Ammon's horn (tissue), 1 donor: ENCODE measurements at regions not wholly inside any gene's neighbourhood (a gene's known extent, or its start where the extent isn't known, plus 50 kb on each side); places are given as distances from the start of the nearest gene placed in this dataset.
A peak's percentile ranks its signal among the peaks of the same experiment; 100 is the strongest.

Experiments used
- DNase-seq: peaks from one replicate; pipeline ENCODE4 v3.0.0-alpha.2; 2016; ENCODE audit warnings: low spot score

DNA sequence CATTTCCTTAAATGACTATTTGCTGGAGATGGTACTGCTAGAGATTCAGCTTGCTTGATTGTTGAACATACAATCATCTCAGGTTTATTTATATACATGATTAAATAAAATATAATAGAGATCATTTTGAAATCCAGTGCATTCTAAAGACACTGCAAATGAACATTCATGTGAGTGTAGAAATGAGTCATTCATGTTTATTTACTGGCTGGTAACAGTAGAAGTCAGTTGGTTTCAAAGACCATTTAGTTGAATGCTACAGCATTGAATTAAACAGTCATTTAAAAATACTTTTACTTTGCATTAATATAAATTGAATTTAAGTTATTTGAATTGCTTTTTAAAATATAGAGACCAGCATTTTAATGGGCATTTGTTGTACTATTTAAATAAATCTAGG lies 551.9 kb upstream of the GOLIM4 start:
- DNase-seq = no peak

DNA sequence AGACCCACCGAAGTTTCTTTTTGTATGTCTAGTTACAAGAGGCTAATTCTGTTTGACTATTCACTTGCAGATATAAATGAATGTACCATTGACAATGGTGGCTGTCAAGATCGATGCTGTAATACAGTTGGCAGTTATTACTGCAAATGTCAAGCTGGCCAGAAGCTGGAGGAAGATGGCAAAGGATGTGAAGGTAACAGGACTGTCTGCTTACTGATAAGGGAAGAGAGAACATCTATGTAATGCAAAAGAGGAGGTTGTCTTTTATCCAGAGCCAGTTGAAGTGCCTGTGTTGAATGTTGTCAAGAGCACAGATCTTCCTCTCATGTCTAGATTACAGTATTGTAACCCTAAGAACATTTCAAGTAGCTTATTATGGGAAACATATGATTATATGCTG lies 549.5 kb upstream of the GOLIM4 start:
- no peak for DNase-seq

DNA sequence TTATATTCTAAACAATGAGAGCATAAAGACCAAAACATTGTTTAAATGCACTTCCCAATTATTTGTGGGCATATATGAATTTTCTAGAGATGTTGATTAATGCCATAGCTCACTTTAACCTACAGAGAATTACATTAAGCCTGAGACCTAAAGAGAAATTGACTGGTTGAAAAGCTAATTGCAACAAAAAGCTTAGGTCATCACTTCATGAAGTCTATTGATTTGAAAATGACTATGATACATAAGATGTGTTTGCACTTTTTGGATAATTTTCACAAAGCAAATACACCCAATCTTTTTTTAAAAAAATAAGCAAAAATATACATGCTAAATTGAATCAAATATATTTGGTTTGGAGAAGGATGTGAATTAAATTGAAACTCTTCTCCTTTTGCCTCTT lies 532.8 kb upstream of the GOLIM4 start:
- DNase-seq = no peak

DNA sequence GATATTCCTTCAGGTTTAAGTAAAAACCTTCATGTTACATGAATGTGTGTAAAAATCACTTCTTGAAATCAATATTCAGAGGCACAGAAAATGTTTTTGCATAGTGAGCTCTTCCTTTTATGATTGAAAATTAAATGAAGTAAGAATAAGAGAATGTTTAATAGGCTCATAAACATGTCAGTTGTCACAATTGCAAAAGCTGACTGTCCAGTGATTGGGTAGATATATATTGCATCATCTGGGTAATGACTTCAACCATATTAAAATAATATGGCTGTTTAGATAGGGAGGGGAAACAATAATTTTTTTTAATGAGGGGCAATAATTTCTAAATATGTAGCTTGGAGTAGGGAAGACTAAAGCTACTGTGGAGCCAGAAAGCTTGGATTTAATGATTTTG lies 529.8 kb upstream of the GOLIM4 start:
- DNase-seq = no peak

DNA sequence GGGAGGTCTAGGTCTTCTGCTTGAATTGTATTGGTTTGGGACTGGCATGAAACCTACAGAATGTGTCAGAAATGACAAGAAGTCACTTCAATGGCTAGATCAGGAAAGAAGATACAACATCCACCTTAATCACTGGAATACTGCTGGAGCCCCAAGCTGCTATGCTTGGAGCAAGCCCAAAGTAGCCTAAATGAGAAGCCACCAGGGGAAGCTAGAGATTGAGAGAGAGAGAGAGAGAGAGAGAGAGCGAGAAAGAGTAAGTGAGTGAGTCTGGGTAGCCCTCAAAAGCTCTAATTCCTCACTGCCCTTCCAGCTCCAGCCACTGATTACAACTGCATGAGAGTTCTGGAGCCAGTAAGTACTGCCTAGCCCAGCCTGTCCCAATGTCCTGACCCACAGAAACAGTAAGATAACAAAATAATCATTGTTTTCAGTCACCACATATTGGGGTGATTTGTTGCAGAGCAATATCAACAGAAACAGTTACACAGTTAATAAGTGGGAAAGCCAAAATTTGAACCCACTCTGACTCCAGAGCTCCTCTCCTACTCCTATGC lies 529.2 kb upstream of the GOLIM4 start:
- no peak for DNase-seq

DNA sequence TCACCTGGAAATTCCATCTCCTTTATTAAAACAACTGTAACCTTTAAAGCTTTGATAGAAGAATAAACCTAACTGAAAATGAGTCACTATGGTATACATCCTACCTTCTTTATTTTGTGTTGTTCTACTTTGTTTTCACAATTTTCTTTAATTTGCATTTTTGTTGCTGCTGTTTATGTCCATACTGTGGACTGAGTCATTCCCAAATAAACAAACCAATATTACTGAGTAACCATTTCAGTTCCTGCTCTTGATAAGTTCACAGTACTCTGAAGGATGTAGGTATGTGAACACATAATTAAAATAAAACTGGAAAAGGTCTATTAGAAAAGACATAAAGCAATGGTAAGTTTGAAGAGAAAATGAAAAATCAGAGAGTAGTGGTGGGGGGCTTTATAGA lies 528.5 kb upstream of the GOLIM4 start:
- DNase-seq = no peak

DNA sequence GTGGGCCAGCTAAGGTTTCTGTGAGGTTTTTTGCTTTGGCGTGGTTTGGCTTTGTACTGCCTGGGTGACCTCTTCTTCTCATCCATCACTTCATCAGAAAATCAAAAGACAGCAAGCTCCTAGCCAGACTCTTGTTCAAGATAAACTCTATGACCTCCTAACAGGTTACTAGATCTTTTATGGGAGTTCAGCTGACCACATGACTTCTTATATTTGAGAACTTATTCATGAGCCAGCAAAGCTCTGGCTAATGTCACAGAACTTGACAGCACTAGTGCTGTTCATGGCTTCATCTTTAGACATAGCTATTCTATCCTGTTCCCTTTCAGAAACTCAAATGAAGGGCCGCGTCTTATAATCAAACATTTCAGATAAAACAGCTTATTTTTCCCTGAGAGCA lies 527.1 kb upstream of the GOLIM4 start:
- DNase-seq = no peak

DNA sequence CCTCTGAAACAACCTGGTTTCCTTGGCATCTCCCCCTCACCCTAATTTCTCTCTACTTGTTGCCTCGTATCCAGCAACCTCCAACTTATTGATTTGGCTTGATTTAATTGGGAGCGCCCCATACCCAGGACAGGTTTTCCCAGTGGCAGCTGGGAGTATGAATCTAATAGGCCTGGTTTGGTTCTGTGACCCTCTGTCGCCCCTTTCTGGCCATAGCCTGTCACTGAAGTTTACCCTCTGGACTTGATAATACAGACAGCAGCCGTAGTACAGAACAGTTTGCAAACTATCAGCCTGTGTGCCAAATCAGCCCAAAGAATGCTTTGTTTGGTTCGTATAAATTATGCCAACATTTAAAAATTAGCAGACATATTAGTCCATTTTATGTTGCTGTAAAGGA lies 525.1 kb upstream of the GOLIM4 start:
- DNase-seq = peak; percentile 54

DNA sequence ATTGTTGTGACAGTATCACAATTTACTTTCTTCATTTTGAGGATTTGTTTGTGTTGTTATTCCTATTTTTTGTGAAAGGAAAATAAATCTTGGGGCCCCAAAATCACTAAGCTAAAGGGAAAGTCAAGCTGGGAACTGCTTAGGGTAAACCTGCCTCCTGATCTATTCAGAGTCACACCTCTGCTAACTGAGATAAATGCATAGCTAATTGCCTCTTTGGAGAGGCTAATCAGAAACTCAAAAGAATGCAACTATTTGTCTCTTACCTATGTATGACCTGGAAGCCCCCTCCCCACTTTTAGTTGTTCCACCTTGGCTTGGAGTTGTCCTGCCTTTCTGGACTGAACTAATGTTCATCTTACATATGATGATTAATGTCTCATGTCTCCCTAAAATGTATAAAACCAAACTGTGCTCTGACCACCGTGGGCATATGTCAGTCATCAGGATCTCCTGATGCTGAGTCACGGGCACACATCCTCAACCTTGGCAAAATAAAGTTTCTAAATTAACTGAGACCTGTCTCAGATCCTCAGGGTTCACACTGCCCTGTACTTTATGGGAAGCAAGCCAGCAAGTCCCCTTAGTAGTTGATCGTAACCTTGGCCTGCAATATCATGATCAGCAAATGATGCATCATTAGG lies 523.2 kb upstream of the GOLIM4 start:
- no peak for DNase-seq

DNA sequence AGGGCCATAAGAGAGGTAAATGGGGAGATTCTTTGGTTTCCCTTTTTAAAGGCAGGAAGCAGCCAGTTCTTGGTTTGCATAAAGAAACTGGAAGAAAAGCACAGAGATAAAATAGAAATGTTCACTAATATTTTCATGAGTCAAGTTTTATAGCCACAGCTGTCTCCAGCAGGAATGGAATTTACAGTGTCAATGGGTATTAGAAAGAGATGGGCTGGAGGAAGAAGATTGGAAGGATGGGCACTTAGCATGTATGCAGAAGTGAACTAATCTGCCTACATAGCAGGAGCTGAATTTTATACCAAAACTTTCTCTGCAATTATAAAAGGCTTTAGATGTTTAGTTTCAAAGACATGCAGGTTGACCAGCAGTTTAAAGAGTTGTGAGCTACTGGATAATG lies 521.9 kb upstream of the GOLIM4 start:
- no peak for DNase-seq

DNA sequence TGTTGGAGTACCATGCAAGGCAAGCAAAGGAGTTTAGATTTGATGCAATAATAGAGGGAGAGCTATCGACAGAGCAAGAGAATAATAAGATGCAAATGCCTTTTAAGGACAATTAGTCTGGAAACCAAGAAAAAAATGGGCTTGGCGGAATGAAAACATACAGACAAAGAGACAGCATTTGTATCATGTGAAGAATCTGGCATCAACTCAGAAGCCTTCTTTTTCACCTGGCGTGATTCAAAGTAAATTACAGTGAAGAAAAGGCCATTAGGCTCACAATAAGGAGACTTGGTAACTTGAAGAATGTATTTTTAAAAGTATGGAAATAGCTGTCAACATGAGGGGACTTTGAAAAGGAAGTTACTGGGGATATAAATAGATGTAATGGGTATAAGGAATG lies 521.2 kb upstream of the GOLIM4 start:
- no peak for DNase-seq

DNA sequence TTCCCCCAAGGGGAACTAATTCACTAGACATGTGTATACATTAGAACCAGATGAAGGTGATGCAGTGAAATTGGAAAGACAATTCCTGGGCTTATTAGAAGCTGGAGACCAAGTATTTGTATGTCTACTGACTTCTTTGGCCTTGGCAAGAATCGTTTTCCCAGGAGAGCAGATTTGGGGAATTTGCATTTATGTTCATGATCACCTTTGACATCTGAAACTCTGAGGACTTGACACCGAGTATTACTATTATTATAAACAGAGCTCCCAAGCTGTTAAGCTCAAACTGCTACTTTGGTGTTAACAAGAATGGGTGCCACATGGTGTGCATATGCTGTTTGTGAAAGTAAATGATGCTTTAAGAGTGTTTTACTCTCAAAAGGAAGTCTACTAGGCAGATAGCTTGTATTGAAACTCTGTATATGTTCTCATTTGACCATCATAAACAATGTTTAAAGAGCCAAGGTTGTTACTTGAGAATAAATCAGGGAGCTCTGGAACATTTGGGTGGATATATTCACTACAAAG lies 519.8 kb upstream of the GOLIM4 start:
- DNase-seq = no peak

DNA sequence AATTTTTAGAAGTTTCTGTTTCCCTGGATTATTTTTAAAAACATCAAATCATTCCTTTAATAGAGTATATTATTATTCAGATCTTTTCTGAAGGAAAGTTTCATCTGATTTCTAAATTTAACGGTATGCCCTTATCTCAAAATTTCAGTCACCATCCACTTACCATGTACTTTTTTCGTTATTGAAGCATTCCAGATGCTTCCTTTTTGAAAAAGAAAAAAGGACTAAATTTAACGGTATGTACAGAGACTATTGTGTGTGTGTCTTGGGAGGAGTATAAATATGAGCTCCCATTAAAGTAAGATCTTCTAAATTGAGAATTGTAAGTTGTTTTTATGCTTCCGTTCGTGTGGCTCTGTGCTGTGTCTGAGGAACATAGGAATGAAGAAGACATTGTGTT lies 517.4 kb upstream of the GOLIM4 start:
- DNase-seq = no peak

DNA sequence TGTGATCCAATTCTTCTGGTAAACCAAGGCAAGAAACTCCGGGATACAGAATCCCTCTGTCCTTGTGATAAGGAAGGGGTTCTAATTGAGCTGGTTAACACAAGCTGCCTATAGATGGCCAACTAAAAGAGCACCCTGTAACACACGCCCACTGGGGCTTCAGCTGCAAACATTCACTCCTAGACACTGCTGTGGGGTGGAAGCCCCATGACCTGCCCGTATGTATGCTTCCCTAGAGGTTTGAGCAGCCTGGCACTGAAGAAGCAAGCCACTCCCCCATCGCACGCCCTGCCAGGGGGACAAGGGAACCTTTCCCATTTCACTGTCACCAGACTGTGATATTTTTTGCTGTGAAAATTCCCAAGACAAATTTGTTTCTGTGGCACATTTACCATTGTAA lies 516.9 kb upstream of the GOLIM4 start:
- no peak for DNase-seq

DNA sequence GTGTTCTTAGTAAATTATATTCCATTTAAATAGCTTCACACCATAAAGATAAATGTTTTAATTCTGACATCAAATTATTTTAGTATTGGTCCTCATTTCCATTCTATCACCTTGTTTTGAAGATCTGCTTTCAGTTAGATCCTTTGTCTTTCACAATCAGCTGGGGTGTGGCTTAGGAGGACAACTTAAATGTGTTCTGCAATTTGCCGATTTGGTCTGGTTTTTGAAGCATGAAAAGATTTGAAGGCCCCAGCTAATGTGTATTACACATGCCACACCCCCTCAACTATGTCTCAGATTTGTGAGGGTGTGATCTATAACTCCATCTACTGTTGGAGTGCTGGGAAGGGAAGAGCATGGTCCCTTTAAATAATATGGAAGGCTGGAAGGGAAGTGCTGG lies 516.1 kb upstream of the GOLIM4 start:
- DNase-seq = no peak

DNA sequence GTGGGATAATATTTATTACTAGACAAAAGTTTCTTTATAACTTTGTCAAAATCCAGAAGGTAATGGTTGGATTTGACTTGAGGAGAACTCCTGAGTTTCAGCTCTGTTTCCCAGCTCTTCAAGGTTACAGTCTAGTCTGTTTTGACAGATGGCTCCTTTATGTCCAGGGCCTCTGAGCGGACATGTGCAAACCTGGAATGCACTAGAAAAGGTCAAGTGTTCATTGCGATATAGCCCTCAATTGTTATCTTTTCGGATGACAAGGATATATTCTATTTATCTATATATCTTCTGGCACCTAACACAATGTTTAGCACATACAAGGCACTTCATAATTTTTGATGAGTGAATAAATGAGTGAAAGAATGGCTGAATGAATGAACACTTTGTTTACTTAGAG lies 513.2 kb upstream of the GOLIM4 start:
- DNase-seq = no peak

DNA sequence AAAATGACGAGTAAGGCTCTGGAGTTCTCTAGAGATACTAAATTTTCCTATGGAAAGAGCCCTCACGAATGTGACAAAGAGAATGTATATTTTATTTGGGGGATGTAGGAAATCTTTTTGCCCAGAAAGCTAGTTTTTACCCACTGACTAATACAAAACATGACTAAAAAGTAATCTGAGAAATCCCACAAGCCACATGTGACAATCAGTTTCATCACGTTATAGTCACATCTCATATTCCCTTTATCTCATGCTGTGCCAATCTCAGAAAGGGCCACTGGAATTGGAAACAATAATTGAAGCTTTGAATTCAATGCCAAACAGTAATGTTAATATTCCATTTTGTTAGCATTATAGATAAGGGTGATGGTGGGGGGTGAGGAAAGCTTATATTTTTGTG lies 509.0 kb upstream of the GOLIM4 start:
- DNase-seq = no peak

DNA sequence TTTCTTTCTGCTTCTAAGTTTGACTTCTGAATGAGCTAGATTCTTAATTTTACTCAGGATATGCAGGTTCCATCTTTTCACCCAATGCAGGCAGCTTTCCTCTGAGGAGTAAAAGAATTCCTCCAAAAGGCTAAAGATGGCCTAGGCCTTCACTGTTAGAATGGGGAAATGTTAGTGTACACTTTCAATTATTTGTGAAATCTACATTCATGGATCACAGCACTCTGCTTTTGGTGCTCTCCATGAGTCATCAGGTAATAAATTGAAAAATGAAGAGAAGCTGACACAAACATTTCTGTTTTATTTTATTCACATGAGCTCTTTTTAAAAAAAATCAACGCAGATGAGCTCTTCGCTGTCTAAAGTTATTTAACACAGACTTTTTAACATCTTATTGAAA lies 502.5 kb upstream of the GOLIM4 start:
- no peak for DNase-seq

DNA sequence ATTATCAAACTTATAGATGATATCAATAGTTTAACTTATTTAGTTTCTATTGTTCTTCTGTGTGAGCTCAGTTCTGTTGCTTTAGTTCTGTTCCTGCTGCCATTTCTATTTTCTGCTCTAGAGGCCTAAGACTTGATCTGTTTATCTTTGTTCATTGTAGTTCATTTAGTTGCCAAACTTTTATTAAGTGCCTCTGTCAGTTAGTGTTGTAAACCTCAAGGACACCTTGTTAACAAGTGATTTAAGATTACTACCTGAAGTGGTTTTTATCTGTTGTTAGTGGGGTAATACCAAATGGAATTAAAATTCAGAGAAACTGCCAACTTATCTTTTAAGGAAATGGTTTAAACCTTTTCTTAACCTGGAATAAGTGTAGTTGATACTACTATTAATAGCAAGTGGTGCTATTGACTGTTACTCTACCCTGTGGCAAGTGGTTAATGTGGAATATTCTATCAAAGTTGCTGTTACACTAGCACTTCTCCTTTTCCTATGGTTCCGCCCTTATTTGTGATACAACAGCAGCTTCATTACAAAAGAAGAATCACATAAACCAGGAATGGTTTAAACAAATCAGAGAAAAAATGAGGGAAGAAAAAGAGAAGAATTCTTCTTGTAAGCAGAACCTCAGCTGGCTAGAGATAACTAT lies 500.6 kb upstream of the GOLIM4 start:
- DNase-seq = no peak

DNA sequence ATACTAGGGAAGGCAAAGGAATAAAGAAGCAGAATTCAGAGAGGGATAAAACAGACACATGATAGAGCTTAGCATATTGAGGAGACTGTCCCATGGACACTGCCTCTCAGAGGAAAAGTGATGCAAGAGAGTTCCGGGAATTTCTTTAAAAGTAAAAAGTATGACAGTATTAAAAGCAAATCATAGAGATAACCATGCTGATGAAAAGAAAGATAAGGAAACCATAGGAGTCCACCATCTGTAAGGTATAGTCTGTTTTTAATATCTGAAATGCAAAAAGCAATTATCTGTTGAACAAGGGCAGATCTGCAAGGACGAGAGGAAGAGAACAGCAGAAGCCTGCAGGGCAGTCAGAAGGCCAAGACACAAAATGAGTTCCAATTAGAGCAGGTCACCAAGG lies 495.9 kb upstream of the GOLIM4 start:
- DNase-seq = no peak

DNA sequence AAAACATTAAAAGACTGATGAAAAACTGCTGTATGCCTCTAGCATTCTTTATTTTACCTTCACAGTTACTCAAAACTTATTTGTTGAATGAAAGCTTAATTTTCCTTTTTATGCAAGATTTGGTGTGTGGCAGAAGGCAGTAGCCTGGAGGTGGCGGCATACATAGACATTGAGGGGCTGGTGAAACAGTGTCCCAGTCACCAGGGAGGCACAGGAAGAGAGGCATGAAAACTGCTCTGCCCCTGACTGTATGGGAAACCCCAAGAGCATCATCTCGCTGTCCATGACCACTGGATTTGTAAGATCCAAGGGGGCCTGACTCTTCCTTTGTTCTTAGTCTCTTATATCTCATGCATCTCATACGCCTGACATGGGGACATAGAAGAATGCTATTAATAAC lies 493.7 kb upstream of the GOLIM4 start:
- DNase-seq = no peak

DNA sequence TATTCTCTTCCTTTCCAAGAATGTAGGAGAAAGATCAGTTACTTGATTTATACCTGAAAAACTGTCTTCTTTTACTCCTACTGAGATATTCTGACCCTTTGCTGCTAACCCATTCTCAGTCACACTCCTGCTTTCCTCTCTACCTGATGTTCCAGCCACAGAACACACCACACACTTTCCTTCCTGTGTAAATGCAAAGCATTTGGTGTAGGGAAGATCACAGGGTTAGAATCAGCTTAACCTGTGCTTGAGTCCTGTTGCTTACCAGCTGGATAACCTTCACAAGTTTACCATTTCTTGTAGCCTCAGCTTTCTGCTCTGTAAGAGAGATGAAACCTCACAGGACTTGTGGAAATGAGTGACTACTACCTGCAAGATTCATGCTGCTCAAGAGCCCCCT lies 489.8 kb upstream of the GOLIM4 start:
- DNase-seq = no peak

DNA sequence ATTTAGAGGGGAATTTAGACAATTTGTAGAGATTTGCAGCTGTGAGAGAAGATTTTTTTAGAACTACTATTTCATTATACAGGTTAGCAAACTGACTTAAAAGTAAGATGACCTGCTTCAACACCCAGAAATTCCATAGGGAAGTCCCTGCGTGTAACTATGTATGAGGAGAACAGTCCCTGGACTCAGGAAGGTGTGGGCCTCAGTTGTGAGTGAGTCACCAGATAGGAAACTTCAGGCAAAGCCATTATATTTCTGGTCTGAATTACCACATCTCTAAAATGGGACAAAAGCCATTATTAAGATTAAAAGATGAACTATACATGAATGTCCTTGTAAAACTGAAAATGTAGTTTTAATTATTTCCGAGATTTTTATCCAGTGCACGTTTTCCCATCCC lies 488.3 kb upstream of the GOLIM4 start:
- no peak for DNase-seq

DNA sequence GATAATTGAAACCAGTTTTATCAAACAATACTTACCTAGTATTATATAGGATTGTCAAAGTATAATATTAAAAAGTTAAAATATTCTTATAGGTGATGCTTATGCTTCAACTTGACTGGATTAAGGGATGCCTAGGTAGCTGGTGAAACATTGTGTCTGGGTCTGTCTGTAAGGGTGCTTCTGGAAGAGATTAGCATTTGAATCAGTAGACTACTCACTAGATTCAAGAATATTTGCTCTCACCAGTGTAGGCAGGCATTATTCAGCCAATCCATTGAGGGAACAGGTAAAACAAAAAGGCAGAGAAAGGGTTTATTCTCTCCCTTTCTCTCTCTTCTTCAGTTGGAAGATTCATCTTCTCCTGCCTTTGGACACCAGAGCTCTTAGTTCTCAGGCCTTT lies 486.8 kb upstream of the GOLIM4 start:
- no peak for DNase-seq
